Activated CD4-positive, CD25-positive, alpha-beta regulatory T cell treated with anti-CD3 and anti-CD28 coated beads, Interleukin-2, amount 50 U/mL, for 24 hours (primary cell): ENCODE measurements at regions not wholly inside any gene's neighbourhood (a gene's known extent, or its start where the extent isn't known, plus 50 kb on each side); places are given as distances from the start of the nearest gene placed in this dataset.
"Not testable (repeated sequence)": the region's sequence is repeated elsewhere in the genome, so short reads cannot be mapped to it uniquely, and the experiment has no call there.

Source experiments
- ATAC-seq, 2 donors: fragments of 150-1000 bp; cut with Tn5 transposase; one replicate each; pipeline ENCODE4 v1.10.0; 2021; ENCODE audit warnings: mild to moderate bottlenecking in 1 of 2, moderate library complexity in 1 of 2

DNA sequence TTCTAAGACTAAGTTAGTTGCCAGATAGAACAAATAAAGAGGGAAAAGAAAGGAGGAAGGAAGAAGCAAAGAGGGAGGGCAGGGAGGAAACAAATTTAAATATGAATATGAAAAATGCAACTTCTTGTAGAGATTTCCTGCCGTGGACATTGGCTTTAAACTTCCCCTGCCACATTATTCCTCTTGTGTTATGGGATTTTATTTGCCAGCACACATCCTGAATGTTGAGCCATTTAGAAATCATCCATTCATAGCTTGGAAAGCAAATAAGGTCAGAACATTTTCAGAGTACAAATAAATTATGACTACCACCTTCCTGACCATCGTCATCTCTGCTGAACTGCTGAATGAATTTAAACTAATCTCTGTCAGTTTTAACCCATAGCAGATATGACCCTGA lies 911.9 kb upstream of the LRRN3 start:
- ATAC-seq: no peak

DNA sequence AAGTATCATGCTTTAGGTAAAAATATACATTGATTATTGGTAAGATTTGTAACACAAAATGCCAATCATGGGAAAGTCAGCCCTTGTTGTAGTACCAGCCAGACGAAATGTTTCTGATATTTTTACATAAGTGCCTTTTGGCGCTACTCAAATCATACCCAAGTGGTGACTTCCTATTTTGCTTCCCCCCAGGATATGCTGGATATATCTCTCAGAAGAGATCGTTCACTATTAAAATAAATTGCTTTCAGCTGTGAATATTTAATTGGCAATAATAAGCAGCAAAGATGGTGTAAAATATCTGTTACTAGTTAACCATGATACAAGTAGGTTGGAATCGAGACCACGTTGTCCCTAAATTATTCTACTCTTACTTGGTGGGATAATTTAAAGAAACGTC lies 909.2 kb upstream of the LRRN3 start:
- no peak for ATAC-seq

DNA sequence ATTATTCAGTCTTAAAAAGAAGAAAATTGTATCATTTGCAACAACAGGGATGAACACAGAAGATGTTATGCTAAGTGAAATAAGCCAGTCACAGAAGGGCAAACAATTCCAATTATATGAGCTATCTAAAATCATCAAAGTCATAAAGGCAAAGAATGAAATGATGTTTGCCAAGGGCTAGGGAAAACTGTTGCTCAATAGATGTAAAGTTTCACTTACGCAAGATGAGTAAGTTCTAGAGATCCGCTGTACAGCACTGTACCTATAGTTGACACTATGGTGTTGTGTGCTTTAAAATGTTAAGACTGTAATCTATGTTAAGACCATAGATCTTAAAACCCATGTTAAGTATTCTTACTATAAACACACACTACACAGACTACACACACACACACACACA lies 904.6 kb upstream of the LRRN3 start:
- ATAC-seq: no peak

DNA sequence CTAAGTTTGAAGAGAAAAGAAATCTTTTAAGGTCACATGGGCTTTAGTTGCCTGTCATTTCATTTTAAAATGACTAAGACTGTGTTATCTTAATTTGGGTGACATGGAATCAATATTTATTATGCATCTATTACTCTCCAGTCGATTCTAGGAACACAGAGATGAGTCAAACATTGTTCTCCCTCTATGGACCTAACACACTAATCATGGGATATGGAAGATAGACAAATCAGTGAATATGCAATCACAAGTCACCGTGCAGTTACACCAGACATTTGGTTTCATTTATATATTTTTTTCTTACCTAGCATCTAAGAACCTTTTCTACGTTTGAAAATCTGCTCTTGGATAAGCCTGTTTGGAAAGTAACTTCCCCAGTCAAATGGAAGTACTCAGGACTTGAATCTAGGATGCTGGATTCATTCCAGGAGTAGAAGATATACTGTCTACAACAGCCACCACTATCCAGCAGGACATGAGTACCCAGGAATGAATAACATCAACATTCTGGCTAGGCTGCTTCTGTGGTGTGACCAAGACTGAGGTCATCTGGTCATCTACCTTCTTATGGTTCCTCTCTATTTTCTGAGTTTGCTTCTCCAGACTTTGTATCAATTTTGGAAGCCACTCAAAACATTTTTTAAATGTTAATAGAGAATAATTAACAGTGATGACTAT lies 902.9 kb upstream of the LRRN3 start:
- ATAC-seq: no peak

DNA sequence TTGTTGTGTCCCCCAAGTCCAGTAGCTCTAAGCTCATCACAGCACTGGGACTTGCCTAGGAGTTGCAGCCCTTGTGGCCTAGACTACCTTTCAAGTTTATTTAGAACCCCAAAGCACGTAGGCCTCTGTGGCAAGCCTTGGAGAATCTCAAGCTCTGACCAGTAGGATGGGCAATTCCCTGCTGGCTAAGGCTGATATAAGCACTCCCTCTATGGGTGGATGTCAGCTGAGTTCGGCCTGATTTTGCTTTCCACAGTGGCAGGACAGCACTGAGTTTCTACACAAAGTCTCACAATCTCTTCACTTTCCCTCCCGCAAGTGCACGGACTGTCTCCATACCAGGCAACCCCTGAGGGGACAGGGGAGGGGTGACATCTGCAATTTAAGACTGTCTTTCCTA lies 886.4 kb upstream of the LRRN3 start:
- ATAC-seq: no peak

DNA sequence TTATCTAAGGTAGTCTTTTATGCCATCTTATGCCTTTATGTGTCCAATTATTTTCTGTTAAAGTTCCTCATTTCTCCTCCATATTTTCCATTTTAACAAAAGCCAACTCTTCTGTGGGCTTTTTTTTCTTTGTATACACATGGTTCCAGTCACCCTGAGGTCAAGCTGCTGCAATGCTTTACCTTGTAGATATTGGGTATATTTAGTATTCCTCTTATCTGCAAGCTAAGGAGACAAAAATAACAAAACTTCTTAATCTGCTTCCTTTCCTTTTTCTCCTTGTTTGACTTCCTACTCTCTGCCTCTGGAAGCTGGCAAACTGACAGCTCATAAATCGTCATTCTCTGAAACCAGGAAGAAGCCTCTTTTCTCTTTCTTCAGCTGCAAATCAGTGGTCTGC lies 885.0 kb upstream of the LRRN3 start:
- no peak for ATAC-seq

DNA sequence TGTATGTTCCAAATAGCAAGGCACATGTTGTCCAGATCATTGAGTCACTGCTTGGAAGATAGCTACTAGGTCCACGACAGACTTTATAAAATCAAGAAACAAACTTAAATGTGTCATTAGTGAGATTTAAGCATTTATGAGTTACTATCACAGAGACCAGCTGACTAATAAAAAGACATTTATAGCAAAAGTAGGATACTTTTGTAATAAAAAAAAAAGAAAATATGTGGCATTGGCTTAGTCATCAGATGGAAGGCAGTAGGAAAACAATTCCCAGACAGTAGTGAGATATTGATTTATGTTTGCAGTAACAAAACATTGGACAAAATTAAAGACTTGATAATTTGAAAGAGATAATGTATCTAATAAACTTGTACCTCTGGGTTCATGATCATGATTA lies 881.0 kb upstream of the LRRN3 start:
- ATAC-seq: no peak

DNA sequence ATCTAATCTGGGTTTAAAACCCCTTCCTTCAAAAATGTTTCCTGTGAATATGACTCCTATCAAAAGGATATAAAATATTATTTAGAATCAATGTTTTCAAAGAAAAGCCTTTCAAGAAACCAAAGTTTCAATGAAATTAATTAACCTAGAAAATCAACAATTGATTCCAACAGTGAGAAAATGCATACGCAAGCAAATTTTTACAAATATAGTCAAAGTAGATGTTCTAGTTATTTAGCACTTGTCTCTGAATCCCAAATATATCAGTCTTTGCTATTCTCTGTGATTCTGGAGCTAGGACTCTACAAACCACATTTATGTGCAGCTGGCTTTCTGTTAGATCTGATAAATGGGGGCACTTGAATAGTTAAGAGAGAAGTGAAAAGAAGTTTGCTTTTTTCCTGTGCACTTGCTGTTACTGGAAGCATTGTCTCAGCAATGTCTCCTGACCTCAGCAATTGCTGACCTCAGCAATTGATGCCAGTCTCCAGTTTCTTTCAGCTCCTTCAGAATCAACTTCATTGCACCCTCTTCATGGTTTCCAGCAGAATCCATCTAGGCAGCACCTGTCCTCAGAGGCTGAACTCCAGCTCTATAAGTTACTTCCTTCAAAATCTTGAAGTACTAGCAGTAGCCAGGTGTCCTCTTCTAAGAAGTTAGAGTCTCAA lies 879.9 kb upstream of the LRRN3 start:
- no peak for ATAC-seq

DNA sequence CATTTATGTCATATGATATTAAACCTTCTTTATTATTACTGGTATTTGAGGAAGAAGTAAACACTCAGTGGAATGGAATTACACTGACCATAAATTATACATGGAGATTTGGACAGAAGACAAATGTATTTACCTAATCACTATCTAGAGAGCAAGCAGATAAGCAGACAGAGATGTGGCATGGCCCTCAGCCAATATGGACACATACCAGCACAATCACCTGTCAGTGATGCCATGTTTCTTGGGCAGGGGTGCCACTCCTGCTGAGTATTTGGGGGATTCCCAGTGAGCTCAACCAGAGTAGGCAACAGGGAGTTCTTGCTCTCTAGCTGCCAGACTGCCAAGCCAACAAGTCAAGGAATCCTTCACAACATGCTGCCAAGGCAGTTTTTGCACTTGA lies 866.3 kb upstream of the LRRN3 start:
- ATAC-seq: no peak

DNA sequence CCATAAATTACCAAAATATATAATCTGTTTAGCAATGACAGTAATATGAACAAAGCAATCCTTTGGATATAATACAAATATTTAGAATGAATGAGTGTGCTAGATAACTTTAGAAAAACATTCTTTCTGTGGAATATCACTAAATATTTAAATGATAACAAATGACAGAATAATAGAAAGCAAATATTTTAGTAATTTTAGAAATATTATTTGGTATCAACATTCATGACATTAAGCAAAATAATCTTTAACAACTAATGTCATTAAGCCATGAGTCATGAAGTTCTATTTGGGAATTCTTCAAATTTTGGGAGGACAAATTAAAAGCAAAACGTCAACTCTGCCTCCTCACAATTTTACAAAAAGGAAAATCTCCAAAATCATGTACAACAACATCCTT lies 844.8 kb upstream of the LRRN3 start:
- no peak for ATAC-seq

DNA sequence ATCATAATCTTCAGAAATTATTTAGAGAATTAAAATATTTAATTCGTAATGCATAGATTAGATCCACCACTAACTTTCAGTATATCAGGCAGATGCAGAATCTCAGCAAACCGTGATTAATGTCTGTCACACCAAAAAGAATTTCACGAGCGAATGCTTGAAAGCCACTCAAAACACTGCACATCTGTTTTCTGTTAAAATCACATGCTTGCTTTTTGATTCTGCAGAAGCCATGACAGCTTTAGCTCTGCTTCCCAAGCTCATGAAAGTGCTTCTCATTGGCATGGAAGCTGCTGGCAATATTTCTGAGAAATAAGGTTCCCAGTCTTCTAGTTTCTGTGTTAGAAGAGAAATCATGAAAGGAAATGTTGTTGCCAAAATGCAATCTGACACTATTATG lies 837.8 kb upstream of the LRRN3 start:
- ATAC-seq: no peak

DNA sequence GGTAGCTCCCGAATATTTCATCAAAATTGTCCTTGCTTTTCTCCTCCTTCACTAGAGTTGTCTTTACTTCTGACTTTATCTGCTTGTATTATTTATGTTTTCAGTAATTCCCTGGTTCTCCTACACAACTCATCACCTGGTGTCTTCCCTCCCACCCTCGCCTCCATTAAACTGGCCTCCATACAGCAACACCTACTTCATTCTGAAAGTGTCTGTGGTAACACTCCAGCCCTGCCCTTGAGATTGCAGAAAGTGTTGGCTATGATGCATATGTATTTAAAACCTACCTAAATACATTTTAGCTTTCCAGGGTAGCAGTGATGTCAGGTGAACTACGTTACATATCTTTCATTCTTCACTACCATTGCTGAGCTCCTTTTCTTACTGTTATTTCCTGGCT lies 833.3 kb upstream of the LRRN3 start:
- no peak for ATAC-seq

DNA sequence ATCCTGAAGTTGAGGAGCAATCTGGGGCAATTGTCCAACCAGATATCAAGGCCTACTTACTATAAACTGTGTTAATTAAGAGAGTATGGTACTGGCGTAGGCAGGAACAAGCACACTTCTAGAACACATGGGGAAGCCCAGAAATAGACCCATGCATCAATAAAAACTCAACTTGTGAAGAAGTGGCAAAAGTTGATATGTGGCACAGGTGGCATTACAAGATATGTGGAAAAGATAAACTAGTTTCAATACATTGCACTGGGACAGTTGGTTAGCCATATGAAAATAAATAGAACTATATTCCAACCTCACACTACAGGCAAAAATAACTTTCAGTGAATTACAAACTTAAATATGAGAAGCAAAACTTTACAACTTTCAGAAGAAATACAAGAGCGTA lies 828.7 kb upstream of the LRRN3 start:
- ATAC-seq: no peak

DNA sequence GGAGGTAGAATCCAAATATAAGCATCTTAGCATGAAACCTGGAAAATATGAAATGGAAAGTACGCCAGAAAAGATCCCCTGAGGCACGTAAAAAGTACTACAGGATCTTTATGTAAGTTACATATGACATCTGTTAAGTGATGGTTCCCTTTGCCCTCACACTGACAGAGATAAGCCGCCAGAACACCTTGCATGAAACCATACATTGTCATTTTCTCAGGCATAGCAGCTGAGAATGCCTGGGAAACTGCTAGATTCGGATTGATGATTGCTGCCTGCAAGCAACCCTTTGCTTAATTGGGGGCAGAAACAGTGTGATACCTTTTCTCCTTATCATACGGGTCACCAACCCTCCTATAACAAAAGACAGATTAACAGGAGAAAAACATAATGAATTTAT lies 826.6 kb upstream of the LRRN3 start:
- no peak for ATAC-seq

DNA sequence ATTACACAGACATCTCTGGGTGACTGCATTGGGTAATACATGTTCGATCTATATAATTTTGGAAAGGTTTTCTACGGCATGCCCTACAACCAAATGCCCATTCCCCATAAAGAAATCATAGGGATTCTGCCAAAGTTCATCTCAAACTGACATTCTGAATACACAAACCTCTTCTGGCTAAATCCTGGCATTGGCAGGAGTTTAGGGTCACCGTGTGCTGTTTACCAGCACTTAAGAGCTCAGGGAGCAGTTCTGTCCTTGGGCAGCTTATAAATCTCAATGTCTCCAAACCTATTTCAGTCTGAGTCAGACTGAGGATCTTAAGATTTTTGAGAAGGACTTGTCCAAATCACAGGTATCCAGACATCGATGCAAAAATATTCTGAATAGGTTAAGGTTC lies 809.6 kb upstream of the LRRN3 start:
- no peak for ATAC-seq

DNA sequence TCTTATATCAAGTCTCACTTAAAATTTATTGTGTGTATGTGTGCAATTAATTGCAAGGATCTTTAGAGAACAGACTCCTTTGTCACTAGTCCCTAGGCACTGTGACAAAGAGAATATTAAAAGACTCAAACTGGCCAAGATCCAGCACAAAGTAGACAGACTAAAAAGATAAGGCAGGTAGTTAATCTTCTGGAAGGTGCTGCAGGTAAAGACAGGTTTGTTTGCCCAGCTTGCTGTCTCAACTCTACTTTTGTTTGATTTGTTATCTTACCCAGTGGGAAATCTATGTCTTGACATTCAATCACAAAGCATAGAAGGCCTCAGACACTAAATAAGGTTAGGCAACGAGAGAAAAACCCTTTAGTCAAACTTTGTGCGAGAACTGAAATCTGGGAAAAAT lies 807.9 kb upstream of the LRRN3 start:
- no peak for ATAC-seq

DNA sequence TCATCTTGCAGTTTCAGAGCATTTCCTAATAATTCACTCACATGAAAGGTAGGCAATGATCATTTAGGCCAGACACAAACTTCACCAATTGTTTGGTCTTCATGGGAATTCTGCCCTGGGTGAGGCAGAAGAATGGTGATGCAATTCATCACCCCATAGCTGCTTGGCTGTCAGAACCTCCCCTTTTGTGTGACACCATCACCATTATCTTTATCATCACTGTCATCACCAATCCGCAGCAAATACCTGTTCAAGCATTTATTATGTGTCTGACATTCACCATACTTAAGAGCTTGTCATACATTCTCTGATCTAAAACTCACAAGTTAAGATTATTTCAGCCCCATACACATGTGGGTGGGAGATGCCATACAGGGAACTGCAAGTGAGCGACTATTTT lies 799.5 kb upstream of the LRRN3 start:
- no peak for ATAC-seq

DNA sequence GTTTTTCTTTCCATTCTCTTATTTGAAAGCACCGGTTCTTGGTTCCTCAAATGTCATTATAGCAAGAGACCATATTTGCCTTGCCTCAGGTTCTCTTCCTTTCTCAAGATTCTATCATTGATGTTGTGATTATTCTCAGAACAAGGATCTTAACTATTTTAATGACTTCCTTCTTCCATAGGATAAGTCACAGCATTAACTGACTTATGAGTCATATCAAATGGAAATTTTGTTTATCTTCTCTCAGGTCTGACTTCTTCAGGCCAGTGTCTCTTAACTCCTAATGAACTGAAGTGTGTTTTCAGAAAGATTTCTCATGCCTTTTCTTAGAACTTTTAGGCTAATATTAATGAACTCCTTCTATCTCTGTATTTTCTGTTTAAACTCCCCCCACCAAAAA lies 794.6 kb upstream of the LRRN3 start:
- no peak for ATAC-seq

DNA sequence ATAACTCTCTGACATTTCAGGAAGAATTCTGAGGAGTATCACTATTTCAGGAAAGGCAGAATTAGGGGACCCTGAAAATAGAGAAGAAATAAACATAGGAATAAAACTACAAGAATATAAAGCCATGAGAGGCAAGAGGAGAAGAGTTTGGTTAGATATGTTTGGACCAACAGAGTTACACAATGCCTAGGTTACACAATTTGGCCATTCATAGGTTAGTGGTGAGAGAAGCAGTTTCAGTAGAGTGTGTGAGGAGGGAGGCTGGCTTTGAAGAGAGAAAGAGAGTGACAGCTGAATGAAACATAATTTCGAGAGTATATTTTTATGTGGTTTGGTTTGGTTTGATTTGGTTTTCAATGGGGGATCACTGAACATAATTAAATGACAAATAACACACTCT lies 783.2 kb upstream of the LRRN3 start:
- no peak for ATAC-seq

DNA sequence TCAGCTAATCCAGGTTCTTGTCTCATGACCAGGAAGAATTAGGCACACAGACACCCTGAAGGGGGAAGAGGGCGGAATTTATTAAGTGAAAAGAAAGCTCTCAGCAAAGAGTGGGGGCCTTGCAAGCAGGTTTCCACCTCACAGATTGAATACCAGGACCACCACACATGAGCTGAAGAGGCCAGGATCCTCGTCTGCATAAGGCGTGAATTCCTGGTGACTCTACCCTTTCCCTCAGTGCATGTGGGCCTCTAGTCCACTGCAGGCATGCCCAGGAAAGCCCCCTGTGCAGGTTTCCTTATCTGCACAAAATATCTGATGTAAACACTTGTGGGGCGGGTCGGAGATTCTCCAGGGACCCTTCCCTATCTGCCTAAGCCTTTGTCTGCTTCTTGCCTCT lies 782.1 kb upstream of the LRRN3 start:
- ATAC-seq: no peak

DNA sequence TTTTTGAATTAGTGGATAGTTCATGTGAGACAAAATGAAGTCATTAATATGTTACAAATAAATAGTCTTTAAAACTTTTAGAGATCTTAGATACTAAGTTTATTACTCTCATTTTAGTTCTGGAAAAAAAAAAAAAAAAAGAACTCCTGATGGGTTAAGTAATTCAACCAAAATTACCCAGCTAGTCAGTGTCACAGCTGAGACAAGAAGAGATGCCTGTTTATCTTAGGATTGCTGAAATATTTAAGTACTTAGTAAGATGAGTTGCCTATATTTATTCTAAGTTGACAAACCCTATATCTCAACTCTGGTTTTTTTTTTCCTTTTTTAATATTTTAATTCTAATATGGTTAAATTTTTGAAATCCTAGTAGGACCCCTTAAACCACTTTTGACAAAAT lies 781.0 kb upstream of the LRRN3 start:
- ATAC-seq: no peak

DNA sequence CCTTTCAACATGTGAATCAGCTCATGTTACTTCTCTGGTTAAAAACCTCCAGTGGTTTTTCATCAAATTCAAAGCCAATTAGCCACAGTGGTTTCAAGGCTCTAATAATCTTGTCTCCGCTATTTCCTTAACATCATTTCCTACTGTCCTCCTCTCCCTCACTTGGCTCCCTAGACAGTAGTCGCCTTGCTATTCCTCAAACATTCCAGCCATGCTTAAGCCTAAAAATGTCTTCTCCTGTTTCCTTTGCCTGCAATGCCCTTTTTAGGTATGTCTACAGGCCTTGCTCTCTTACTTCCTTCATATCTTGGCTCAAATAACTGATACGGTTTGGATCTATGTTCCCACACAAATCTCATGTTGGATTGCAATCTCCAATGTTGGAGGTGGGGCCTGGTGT lies 779.4 kb upstream of the LRRN3 start:
- no peak for ATAC-seq

DNA sequence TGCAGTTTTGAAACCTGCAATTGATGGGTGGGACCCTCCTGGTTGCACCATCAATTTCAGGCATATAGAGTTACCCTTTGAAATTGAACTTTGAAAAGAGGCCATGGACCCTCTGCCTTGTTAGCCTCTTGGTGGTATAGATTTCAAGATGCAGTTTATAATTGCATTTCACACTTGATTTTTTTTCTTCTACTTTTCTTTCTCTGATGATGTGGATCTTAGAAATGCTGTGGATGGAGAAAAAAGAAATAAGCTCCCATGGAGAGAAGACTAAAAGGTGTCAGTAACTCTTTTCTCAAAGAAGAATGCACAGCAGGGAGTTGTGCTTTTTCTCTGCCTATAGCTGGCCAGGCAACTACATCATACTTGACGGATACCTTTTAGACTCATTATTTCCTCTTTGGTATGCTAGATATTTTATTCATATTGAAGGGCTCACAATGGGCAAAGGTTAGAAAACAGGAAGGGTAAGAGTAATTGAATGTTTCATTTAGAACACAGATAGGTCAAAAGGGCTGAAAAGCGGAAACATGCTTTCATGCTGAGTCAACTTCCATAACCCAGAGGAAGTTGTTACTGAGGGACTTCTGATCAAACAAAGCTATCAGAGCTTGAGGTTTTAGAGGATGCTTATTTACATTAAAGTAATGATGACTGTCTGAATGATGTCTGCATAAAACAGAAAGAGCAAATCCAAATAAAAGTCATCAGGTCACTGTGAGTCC lies 773.2 kb upstream of the LRRN3 start:
- peak in 1 of 2 donors; percentile 38 for ATAC-seq

DNA sequence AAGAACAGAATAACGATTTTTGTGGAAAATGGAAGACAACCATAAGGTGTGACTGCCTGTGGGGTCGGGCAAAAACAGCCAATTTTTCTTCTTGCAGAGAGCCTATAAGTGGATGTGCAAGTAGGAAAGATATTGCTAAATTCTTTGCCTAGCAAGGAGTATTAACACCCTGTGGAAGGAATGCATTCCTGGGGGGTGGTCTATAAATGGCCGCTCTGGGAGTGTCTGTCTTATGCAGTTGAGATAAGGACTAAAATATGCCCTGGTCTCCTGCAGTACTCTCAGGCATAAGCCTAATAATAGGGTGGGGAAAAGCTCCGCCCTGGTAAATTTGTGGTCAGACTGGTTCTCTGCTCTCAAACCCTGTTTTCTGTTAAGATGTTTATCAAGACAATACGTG lies 770.6 kb upstream of the LRRN3 start:
- ATAC-seq: not testable (repeated sequence)
